ENCODE measurements at regions not wholly inside any gene's neighbourhood (a gene's known extent, or its start where the extent isn't known, plus 50 kb on each side); places are given as distances from the start of the nearest gene placed in this dataset.

- H3K9me3 ChIP-seq = no peaks in the 10 kb centered on the region
- WGBS, 2 donors = 68 to 77% methylated on average over 1 of the region's 1 CpG
- intact Hi-C loops (cut with DNase I) = no loop called here
- H3K4me3 ChIP-seq = no peak overlapping the region
- H3K27ac ChIP-seq = no peak overlapping the region
- ATAC-seq = no peak
- H3K4me1 ChIP-seq = no peaks in the 10 kb centered on the region
- DNase-seq = no peak
- TF ChIP-seq CTCF (IDR thresholded peaks at IDR 0.05) = no peak
- TF ChIP-seq POLR2A (IDR thresholded peaks at IDR 0.05) = no peak
- no peaks in the 10 kb centered on the region for H3K27me3 ChIP-seq
- no peaks in the 10 kb centered on the region for H3K36me3 ChIP-seq (replicated peaks in 1 of 2; ENCODE audit: insufficient read depth in 1 of 2, low read depth in 2 of 2)
These were observed 59.4 kb upstream of the PITX2 start for GRCh38 chr4:110682311-110682710.

GRCh38 chr4:110683601-110684000 lies 60.7 kb upstream of the PITX2 start:
- no peaks in the 10 kb centered on the region for H3K36me3 ChIP-seq (replicated peaks in 1 of 2; ENCODE audit: insufficient read depth in 1 of 2, low read depth in 2 of 2)
- no peaks in the 10 kb centered on the region for H3K4me1 ChIP-seq
- WGBS, 2 donors = 83 to 89% methylated on average over 11 of the region's 11 CpGs
- no peak for ATAC-seq
- H3K4me3 ChIP-seq = no peak overlapping the region
- no peaks in the 10 kb centered on the region for H3K9me3 ChIP-seq
- no peak overlapping the region for H3K27ac ChIP-seq
- no peaks in the 10 kb centered on the region for H3K27me3 ChIP-seq
- TF ChIP-seq CTCF (IDR thresholded peaks at IDR 0.05) (no peak), POLR2A (IDR thresholded peaks at IDR 0.05) (no peak)
- intact Hi-C loops (cut with DNase I) = no loop called here
- DNase-seq = no peak

GRCh38 chr4:110702326-110702725 lies 79.4 kb upstream of the PITX2 start:
- no peak overlapping the region for H3K27ac ChIP-seq
- no peaks in the 10 kb centered on the region for H3K36me3 ChIP-seq (replicated peaks in 1 of 2; ENCODE audit: insufficient read depth in 1 of 2, low read depth in 2 of 2)
- H3K4me1 ChIP-seq = no peaks in the 10 kb centered on the region
- 58% methylated on average over 6 of the region's 6 CpGs for WGBS, 2 donors
- no peaks in the 10 kb centered on the region for H3K9me3 ChIP-seq
- TF ChIP-seq CTCF (IDR thresholded peaks at IDR 0.05) = no peak
- TF ChIP-seq POLR2A (IDR thresholded peaks at IDR 0.05) = no peak
- H3K27me3 ChIP-seq = no peaks in the 10 kb centered on the region
- no peak overlapping the region for H3K4me3 ChIP-seq
- intact Hi-C loops (cut with DNase I) = no loop called here
- ATAC-seq = no peak
- no peak for DNase-seq

GRCh38 chr4:110704748-110705439 lies 82.0 kb upstream of the PITX2 start:
- WGBS, 2 donors = 64 to 73% methylated on average over 7 of the region's 7 CpGs
- Histone ChIP-seq H3K9me3 (no peaks in the 10 kb centered on the region), H3K4me1 (no peaks in the 10 kb centered on the region), H3K4me3 (no peak overlapping the region), H3K36me3 (replicated peaks in 1 of 2; ENCODE audit: insufficient read depth in 1 of 2, low read depth in 2 of 2) (no peaks in the 10 kb centered on the region), H3K27me3 (no peaks in the 10 kb centered on the region), H3K27ac (no peak overlapping the region)
- DNase-seq = no peak
- TF ChIP-seq POLR2A (IDR thresholded peaks at IDR 0.05) (no peak), CTCF (IDR thresholded peaks at IDR 0.05) (no peak)
- ATAC-seq = no peak
- intact Hi-C loops (cut with DNase I) = no loop called here

- DNase-seq (no peak), ATAC-seq (no peak)
- intact Hi-C loops (cut with DNase I) = no loop called here
- Histone ChIP-seq H3K27me3 (no peaks in the 10 kb centered on the region), H3K4me1 (no peaks in the 10 kb centered on the region), H3K36me3 (replicated peaks in 1 of 2; ENCODE audit: insufficient read depth in 1 of 2, low read depth in 2 of 2) (no peaks in the 10 kb centered on the region), H3K27ac (no peak overlapping the region), H3K9me3 (no peaks in the 10 kb centered on the region), H3K4me3 (no peak overlapping the region)
- TF ChIP-seq CTCF (IDR thresholded peaks at IDR 0.05) = no peak
- TF ChIP-seq POLR2A (IDR thresholded peaks at IDR 0.05) = no peak
- WGBS, 2 donors = 67 to 85% methylated on average over 4 of the region's 4 CpGs
These were observed 82.5 kb upstream of the PITX2 start for GRCh38 chr4:110705440-110705782.
